GM10248 (cell line): ENCODE measurements at regions not wholly inside any gene's neighbourhood (a gene's known extent, or its start where the extent isn't known, plus 50 kb on each side); places are given as distances from the start of the nearest gene placed in this dataset.

Source experiments
- CTCF ChIA-PET: fragments of 300-600 bp; sonication (Branson Sonifier 250); formaldehyde crosslinking; extraction: SDS; loops from one replicate; lab custom pipeline; 2021; ENCODE audit warnings: antibody characterized with exemption; lab: Yijun Ruan, JAX
- POLR2A ChIA-PET: fragments of 350-650 bp; sonication (Branson Sonifier 250); formaldehyde crosslinking; extraction: SDS; loops from one replicate; lab custom pipeline; 2020; ENCODE audit warnings: antibody characterized with exemption; lab: Yijun Ruan, JAX
- DNase-seq: peaks from one replicate; pipeline ENCODE4 v3.0.0; 2012; ENCODE audit errors: extremely low spot score
- TF ChIP-seq, protein P1 (sequence below): IDR thresholded peaks from 2 replicates; pipeline ENCODE4 v1.5.1; 2012; ENCODE audit warnings: mild to moderate bottlenecking, low read depth; ENCODE audit errors: extremely low read depth, missing control alignments, control extremely low read depth

DNA sequence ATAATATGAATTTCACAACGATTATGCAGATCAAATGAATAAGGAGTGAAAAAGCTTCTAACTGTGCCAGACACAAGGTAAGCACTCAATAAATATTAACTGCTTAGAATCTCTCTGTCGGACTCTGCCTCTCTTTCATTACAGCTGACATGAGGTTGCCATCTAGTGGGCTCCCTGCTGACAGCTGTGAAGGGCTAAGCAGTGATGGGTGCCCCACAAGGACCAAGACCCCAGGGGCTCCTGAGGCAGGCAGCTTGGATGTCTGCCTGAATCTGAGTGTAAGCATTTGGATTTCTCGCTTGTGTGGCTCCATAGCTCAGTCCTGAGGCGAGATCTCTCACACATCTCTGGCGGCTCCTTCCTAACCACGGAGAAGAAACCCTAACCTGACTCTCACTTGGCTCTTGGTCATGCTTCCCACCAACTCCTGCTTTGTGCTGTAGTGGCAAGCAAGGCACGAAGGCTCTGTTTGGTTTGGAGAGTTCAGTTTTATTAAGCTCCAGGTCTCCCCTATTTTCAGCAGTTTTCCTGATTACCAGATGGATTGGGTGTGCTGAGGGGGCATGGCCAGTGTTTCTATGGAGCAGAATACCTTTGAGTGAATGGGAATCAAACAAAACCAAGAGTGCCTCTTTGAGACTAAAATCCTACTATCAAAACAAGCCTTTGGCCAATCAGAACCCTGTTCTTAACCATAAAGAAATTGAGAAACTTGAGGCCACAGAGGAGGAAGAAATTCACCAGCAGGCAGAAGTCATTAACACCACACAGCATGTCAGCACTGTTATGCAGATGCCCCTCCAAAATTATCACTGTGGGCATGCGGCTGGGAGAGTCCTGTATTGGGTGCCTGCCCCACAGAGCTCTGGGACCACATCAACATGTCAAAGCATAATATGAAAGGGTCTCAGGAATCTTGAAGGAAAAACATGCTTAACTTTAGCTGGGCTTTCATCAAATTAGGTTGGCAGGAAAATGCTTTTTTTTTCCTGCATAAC, 152.8 kb upstream of the NTM start:
- no peak for DNase-seq
- CTCF ChIA-PET: interaction anchor here (0.8 to 5.4 kb wide), 18 partner anchors 9 to 301 kb away, joined by 3 to 100 read pairs (median 4); partner anchors contain the start of gene SNX19
- POLR2A ChIA-PET: no interaction called here

DNA sequence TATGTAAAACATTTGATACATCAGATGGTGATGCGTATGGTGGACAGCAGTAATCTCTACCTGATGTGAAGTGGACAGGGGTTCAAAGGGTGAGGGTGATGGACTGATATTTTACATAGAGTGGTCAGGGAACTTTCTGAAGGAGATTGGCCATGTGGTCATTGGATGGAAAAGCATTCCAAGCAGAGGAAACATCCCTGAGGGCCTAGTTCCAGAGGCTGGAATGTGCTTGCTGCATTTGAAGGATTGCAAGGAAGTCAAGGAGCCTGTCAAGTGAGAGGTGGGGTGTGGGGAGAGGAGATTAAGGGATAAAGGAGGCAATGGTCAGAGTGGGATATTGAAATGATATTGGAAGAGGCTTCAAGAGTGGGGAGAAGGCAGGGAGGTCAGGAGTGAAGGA, 151.9 kb upstream of the NTM start:
- TF ChIP-seq, protein P1, sequence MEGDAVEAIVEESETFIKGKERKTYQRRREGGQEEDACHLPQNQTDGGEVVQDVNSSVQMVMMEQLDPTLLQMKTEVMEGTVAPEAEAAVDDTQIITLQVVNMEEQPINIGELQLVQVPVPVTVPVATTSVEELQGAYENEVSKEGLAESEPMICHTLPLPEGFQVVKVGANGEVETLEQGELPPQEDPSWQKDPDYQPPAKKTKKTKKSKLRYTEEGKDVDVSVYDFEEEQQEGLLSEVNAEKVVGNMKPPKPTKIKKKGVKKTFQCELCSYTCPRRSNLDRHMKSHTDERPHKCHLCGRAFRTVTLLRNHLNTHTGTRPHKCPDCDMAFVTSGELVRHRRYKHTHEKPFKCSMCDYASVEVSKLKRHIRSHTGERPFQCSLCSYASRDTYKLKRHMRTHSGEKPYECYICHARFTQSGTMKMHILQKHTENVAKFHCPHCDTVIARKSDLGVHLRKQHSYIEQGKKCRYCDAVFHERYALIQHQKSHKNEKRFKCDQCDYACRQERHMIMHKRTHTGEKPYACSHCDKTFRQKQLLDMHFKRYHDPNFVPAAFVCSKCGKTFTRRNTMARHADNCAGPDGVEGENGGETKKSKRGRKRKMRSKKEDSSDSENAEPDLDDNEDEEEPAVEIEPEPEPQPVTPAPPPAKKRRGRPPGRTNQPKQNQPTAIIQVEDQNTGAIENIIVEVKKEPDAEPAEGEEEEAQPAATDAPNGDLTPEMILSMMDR: no peak
- ChIA-PET CTCF (interaction anchor here (0.9 to 5.4 kb wide), 8 partner anchors 10 to 165 kb away, joined by 3 to 100 read pairs (median 6); no protein-coding TSS in a partner anchor), POLR2A (no interaction called here)
- DNase-seq: no peak

More for the DNA sequence above, 152.8 kb upstream of the NTM start:
- TF ChIP-seq, protein P1: peak; percentile 55

DNA sequence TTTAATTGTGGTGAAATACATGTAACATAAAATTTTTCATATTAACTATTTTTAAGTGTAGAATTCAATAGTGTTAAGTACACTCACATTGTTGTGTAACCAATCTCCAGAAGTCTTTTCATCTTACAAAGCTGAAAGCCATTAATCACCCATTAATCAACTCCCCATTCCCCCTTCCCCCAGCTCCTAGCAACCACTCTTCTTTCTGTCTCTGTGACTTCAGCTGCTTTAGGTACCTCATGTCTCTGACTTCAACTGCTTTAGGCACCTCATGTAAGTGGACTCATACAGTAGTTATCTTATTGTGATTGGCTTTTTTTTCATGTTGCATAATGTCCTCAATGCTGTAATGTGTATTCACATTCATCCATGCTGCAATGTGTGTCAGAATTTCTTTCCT, 150.8 kb upstream of the NTM start:
- POLR2A ChIA-PET: no interaction called here
- TF ChIP-seq, protein P1: no peak
- CTCF ChIA-PET: interaction anchor here (1.0 to 5.4 kb wide), 3 partner anchors 13 to 155 kb away, joined by 3 to 100 read pairs (median 3); no protein-coding TSS in a partner anchor
- no peak for DNase-seq

DNA sequence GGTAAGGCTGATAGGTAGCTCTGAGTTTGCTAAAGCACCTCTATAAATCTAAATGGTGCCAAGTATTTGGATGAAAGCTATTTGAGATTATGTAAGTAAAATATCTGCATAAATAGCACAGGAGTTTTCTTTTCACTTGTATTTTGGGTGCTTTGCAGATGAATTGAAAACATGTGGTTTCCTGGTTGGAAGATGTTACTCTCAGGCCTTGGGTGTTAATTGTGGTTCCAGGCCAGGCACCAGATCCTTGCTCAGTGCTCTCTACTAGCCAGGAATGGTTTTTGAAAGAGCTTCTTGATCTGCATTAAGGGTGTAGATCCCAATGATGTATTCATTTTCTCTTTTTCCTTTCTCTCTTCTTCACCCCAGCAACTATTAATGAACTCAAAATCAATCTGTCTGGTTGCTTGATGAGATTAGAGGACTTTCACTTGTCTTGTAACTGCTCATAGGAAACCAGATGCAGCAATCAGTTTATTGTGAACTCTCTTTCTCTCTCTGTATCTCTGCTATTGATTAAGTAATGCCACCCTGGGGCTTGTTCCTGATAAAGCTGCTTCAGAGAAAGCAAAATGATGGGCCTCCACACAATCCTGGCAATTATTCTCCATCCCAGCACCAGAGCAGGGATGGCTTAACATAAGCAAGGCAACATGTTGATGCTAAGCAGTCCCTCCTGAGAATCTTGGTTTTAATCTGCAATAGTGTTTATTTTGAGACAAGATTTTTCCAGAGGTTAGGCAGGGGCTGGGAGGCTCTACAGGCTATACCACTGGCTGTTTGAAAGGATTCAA, 147.0 kb upstream of the NTM start:
- CTCF ChIA-PET: interaction anchor here (0.7 to 3.8 kb wide), 4 partner anchors 23 to 451 kb away, joined by 3 to 22 read pairs (median 4); no protein-coding TSS in a partner anchor
- POLR2A ChIA-PET: interaction anchor here (0.5 kb wide), 1 partner anchor 463 kb away, joined by 3 read pairs; no protein-coding TSS in a partner anchor
- DNase-seq: no peak
- TF ChIP-seq, protein P1: no peak

DNA sequence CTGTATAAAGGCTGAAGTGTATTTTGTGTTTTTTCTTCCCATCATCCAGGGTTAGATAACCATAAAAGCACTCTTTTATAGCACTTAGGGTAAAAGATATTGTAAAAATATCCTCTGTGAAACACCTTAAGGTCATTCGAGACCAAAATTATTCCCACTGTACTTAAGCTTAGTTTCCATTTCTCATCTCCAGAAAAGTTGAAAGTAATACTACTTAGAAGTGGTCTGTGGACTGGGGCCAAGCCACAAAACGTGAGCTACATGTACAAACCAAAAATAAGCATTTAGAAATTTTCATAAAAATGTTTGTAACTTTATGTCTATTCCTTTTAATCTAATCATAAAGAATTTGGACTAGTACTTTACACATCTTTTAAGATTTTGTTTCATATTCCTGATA, 142.0 kb upstream of the NTM start:
- TF ChIP-seq, protein P1: no peak
- no peak for DNase-seq
- CTCF ChIA-PET: interaction anchor here (0.9 to 1.1 kb wide), 2 partner anchors 11 to 163 kb away, joined by 3 read pairs; no protein-coding TSS in a partner anchor
- POLR2A ChIA-PET: no interaction called here

DNA sequence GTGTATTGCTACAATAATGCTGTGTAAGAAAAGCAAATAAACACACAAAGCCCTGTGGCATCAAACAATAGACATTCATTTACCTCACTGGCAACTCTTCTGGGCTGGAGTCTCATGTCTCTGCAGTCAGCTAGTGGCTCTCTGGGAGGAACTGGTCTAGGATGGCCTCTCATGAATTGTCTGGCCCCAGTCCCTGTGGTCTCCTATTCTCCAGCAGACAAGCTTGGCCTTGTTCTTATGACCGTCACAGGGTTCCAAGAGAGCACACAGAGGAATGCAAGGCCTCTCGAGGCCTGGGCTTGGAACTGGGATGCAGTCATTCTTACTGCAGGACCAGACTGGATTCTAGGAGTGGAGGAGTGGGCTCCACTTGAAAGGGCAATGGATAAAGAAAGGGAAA, 141.2 kb upstream of the NTM start:
- ChIA-PET CTCF (no interaction called here), POLR2A (no interaction called here)

More for the DNA sequence above, 141.2 kb upstream of the NTM start:
- TF ChIP-seq, protein P1: no peak
- no peak for DNase-seq
